GM12878 (cell line): ENCODE measurements at regions not wholly inside any gene's neighbourhood (a gene's known extent, or its start where the extent isn't known, plus 50 kb on each side); places are given as distances from the start of the nearest gene placed in this dataset.

Experiments
- ATAC-seq: fragments of 200-7000 bp; cut with Tn5 transposase; 3 replicates; pipeline ENCODE4 v1.9.1; 2020; ENCODE audit warnings: mild to moderate bottlenecking, moderate library complexity
- BruUV-seq: library from RNA; stranded (reverse); fragments of 400-500 nt; replicated peaks from 2 replicates; lab custom pipeline; 2021; lab: Mats Ljungman, UMichigan
- CTCF ChIA-PET: fragments of 300-600 bp; sonication (Branson Sonifier 250); formaldehyde crosslinking; extraction: SDS; loops from one replicate; lab custom pipeline; 2021; ENCODE audit warnings: inconsistent platforms; lab: Yijun Ruan, JAX
- POLR2A ChIA-PET: fragments of 350-600 bp; formaldehyde crosslinking; extraction: SDS; loops from one replicate; lab custom pipeline; 2021; ENCODE audit warnings: inconsistent platforms; lab: Charles Lee
- RAD21 ChIA-PET: fragments of 300-600 bp; sonication (Branson Sonifier 250); formaldehyde crosslinking; loops from one replicate; lab custom pipeline; 2023; ENCODE audit warnings: antibody characterized with exemption; ENCODE audit not compliant: unreplicated experiment; lab: Charles Lee
- SMC1A ChIA-PET: fragments of 300-600 bp; sonication (Branson Sonifier 250); formaldehyde crosslinking; loops from one replicate; lab custom pipeline; 2023; ENCODE audit not compliant: unreplicated experiment, uncharacterized antibody; lab: Charles Lee
- DNase-seq: peaks from one replicate; pipeline ENCODE4 v3.0.0-alpha.2; 2011; ENCODE audit warnings: low read depth, low spot score
- FAIRE-seq: peaks from 3 replicates; lab custom pipeline; 2011; peaks lifted over from hg19 to GRCh38; lab: Jason Lieb, UNC
- H2AFZ ChIP-seq: 2 replicates; pipeline ENCODE4 v1.6.0; 2011; ENCODE audit warnings: low read depth, low read length, control low read depth; ENCODE audit not compliant: control insufficient read depth
- H3K27ac ChIP-seq: 2 replicates; pipeline ENCODE4 v1.5.1; 2011; ENCODE audit warnings: control low read depth; ENCODE audit not compliant: control insufficient read depth, insufficient read depth
- H3K27me3 ChIP-seq, 2 experiments: replicated peaks in 1 of 2; 2 replicates each; pipeline versions ENCODE4 v1.6.0 to v1.6.1; 2011; ENCODE audit warnings: low read length in 1 of 2; ENCODE audit not compliant: control insufficient read depth in 2 of 2, insufficient read depth in 2 of 2
- H3K36me3 ChIP-seq, 2 experiments: 2 replicates each; pipeline ENCODE4 v1.5.1; 2011; ENCODE audit warnings: low read length in 1 of 2; ENCODE audit not compliant: control insufficient read depth in 2 of 2, insufficient read depth in 2 of 2
- H3K4me1 ChIP-seq: 2 replicates; pipeline ENCODE4 v1.6.1; 2011; ENCODE audit warnings: mild to moderate bottlenecking, low read length, moderate library complexity, mixed read lengths; ENCODE audit not compliant: control insufficient read depth, insufficient read depth
- H3K4me2 ChIP-seq: 2 replicates; pipeline ENCODE4 v1.6.0; 2011; ENCODE audit warnings: control low read depth; ENCODE audit not compliant: control insufficient read depth, insufficient read depth
- H3K4me3 ChIP-seq: fragments of 200-600 bp; sonication (generic); 2 replicates; pipeline ENCODE4 v1.5.1; 2016
- H3K79me2 ChIP-seq: 2 replicates; pipeline ENCODE4 v1.6.0; 2011; ENCODE audit warnings: low read length; ENCODE audit not compliant: control insufficient read depth, insufficient read depth
- H3K9ac ChIP-seq: 2 replicates; pipeline ENCODE4 v1.8.0; 2011; ENCODE audit warnings: low read length, control low read depth, mixed read lengths; ENCODE audit not compliant: control insufficient read depth, insufficient read depth
- H3K9me3 ChIP-seq: replicated peaks from 3 replicates; pipeline ENCODE4 v1.5.1; 2011; ENCODE audit warnings: mild to moderate bottlenecking, low read length; ENCODE audit not compliant: control insufficient read depth, insufficient read depth
- H4K20me1 ChIP-seq: 2 replicates; pipeline ENCODE4 v1.6.0; 2011; ENCODE audit not compliant: control insufficient read depth, insufficient read depth
- BACH1 ChIP-seq: fragments of 450-650 bp; IDR thresholded peaks from 2 replicates; pipeline ENCODE4 v1.6.1; 2017; ENCODE audit warnings: mild to moderate bottlenecking, borderline replicate concordance
- NR2C2 ChIP-seq: IDR thresholded peaks from 2 replicates; pipeline ENCODE4 v1.6.1; 2011; ENCODE audit warnings: borderline replicate concordance, low read depth; ENCODE audit not compliant: control insufficient read depth, insufficient read length
- SKIL ChIP-seq: fragments of 450-650 bp; IDR thresholded peaks from 2 replicates; pipeline ENCODE4 v1.6.1; 2017; ENCODE audit warnings: mild to moderate bottlenecking, low read depth, inconsistent platforms; ENCODE audit not compliant: poor library complexity, severe bottlenecking
- SMC3 ChIP-seq: IDR thresholded peaks from 2 replicates; pipeline ENCODE4 v1.6.1; 2011; ENCODE audit warnings: low read length, improper control_type of control experiment, borderline replicate concordance
- TBL1XR1 ChIP-seq: IDR thresholded peaks from 2 replicates; pipeline ENCODE4 v1.6.1; 2012; ENCODE audit warnings: low read depth, low read length, improper control_type of control experiment
- ZNF207 ChIP-seq: fragments of 450-650 bp; IDR thresholded peaks from 2 replicates; pipeline ENCODE4 v1.6.1; 2014; ENCODE audit warnings: antibody characterized with exemption, mild to moderate bottlenecking, borderline replicate concordance
- ZNF217 ChIP-seq: fragments of 450-650 bp; IDR thresholded peaks from 2 replicates; pipeline ENCODE4 v1.6.1; 2017; ENCODE audit warnings: antibody characterized with exemption, mild to moderate bottlenecking
- WGBS: methylation state at CpG from one replicate; pipeline ENCODE4 v1.1.6; 2016; ENCODE audit warnings: low lambda C conversion rate; ENCODE audit not compliant: insufficient replicate concordance, insufficient coverage; ENCODE audit errors: missing lambda C conversion rate; 5-methylcytosine and 5-hydroxymethylcytosine counted together
- in situ Hi-C: fragments of 300-500 bp; cut with MboI; formaldehyde crosslinking; loops from 9 replicates; pipeline ENCODE4 v1.14.3; 2018; ENCODE audit warnings: mixed read lengths
- intact Hi-C: fragments of 100-400 bp; cut with micrococcal nuclease; formaldehyde crosslinking; loops from one replicate; pipeline ENCODE4 v1.14.2; 2022; ENCODE audit not compliant: unreplicated experiment
- TF ChIP-seq, protein P1 (sequence below): IDR thresholded peaks from 2 replicates; pipeline ENCODE4 v1.6.1; 2011; ENCODE audit warnings: borderline replicate concordance, low read depth, mild to moderate bottlenecking, moderate library complexity, mixed read lengths, low read length; ENCODE audit not compliant: insufficient read depth; ENCODE audit errors: extremely low read length

DNA sequence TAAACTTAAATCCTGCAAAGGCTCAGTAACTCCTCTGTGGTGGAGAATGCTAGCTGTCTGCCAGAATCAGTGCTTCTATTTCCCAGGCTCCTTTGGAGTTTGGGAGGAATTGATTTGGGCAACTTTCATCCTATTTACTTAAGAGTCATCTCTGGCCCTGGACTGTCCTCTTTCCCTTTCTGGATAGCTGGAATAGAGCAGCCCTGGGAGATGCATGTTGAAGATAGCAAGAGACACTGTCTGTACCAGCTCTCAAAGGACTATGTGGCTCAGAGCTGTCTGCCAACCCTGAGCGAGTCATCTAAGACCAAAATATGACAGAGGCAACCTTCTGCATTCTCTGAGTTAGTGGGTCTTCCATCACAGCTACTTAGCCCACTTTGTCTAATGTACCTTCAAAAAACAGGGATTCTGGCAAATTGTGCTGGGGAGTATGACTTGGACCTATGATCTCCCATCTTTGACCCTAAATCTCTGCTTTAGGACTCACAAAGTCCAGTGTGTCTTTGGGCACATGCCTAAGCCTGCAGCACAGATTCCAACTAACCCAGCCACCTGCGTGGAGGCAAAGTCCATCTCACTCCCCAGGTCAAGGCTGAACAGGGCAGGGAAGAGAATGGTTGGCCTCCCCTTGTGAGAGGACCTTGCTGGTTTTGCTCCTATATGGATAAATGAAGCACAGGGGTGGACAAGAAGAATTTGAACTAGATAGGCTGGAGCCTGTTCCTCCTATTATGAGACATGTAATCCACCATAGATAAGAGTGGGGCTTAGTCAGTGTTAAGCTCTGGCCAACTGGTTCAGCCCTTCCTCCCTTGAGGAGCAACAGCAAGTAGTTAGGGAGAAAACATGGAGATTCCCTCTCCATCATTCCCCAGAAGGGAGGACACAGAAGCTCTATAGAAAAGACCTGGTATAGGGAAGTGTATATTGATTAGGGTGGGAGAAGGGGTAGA lies 99.1 kb upstream of the PELI1 start:
- intact Hi-C loops (no loop called here), in situ Hi-C loops (no loop called here)
- H3K27ac ChIP-seq: no peak overlapping the region
- no peak for DNase-seq
- 61% methylated on average over 2 of the region's 2 CpGs for WGBS
- H3K9me3 ChIP-seq: peaks cover 1% of the 10 kb centered on the region; the same call in 2 of the 3 replicates
- SMC1A ChIA-PET: interaction anchor here (0.9 to 1.7 kb wide), 7 partner anchors 10 to 100 kb away, joined by 3 to 6 read pairs (median 3); no protein-coding TSS in a partner anchor
- no peak overlapping the region for H2AFZ ChIP-seq
- H3K36me3 ChIP-seq: no peaks in the 10 kb centered on the region
- H3K4me1 ChIP-seq: no peaks in the 10 kb centered on the region
- no peak for FAIRE-seq
- H3K27me3 ChIP-seq: no peaks in the 10 kb centered on the region
- no peak overlapping the region for H3K4me2 ChIP-seq
- TF ChIP-seq ZNF207: no peak
- POLR2A ChIA-PET: interaction anchor here (0.6 to 1.2 kb wide), 3 partner anchors 15 to 78 kb away, joined by 3 read pairs; no protein-coding TSS in a partner anchor
- BruUV-seq: no TSS peak
- no peak overlapping the region for H3K4me3 ChIP-seq
- CTCF ChIA-PET: interaction anchor here (1.3 to 2.7 kb wide), 3 partner anchors 13 to 19 kb away, joined by 3 to 6 read pairs (median 3); no protein-coding TSS in a partner anchor
- no peaks in the 10 kb centered on the region for H3K79me2 ChIP-seq
- H4K20me1 ChIP-seq: no peaks in the 10 kb centered on the region
- RAD21 ChIA-PET: interaction anchor here (1.5 kb wide), 1 partner anchor 51 kb away, joined by 4 read pairs; no protein-coding TSS in a partner anchor
- no peak for ATAC-seq
- no peak overlapping the region for H3K9ac ChIP-seq

DNA sequence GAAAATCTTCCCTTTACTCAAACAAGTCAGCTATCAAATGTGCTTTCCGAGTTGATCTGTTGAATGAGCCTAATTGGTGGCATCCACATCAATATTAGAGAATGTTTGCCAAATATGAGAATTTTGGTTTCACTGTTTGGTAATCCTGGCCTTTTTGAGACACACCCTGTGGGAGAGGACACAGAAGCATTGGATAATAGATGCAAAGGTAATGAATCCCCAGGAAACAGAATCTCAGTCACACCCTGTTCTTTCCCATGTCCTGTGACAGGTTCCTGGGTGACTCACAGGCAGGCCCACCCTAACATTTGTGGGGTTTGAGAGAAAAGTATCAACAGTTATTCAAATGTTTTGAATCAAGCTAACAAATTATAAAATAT lies 99.8 kb upstream of the PELI1 start:
- ChIA-PET CTCF (interaction anchor here (1.3 to 2.7 kb wide), 3 partner anchors 14 to 20 kb away, joined by 3 to 6 read pairs (median 3); no protein-coding TSS in a partner anchor), RAD21 (interaction anchor here (1.5 kb wide), 1 partner anchor 52 kb away, joined by 4 read pairs; no protein-coding TSS in a partner anchor), POLR2A (interaction anchor here (1.2 kb wide), 1 partner anchor 16 kb away, joined by 3 read pairs; no protein-coding TSS in a partner anchor), SMC1A (interaction anchor here (1.1 to 1.2 kb wide), 2 partner anchors 25 to 101 kb away, joined by 3 read pairs; no protein-coding TSS in a partner anchor)
- peaks cover 1% of the 10 kb centered on the region; the same call in 2 of the 3 replicates for H3K9me3 ChIP-seq
- H3K27me3 ChIP-seq: no peaks in the 10 kb centered on the region
- no peak overlapping the region for H2AFZ ChIP-seq
- no peak for ATAC-seq
- in situ Hi-C loops (no loop called here), intact Hi-C loops (no loop called here)
- no peak overlapping the region for H3K9ac ChIP-seq
- BruUV-seq: no TSS peak
- no peak for DNase-seq
- no peak for FAIRE-seq
- H3K27ac ChIP-seq: no peak overlapping the region
- no peaks in the 10 kb centered on the region for H3K36me3 ChIP-seq
- 38% methylated on average over 1 of the region's 1 CpG for WGBS
- H4K20me1 ChIP-seq: no peaks in the 10 kb centered on the region
- no peaks in the 10 kb centered on the region for H3K4me1 ChIP-seq
- H3K4me3 ChIP-seq: no peak overlapping the region
- H3K79me2 ChIP-seq: no peaks in the 10 kb centered on the region
- H3K4me2 ChIP-seq: no peak overlapping the region
- no peak for TF ChIP-seq NR2C2
- TF ChIP-seq SKIL: no peak
- TF ChIP-seq, protein P1, sequence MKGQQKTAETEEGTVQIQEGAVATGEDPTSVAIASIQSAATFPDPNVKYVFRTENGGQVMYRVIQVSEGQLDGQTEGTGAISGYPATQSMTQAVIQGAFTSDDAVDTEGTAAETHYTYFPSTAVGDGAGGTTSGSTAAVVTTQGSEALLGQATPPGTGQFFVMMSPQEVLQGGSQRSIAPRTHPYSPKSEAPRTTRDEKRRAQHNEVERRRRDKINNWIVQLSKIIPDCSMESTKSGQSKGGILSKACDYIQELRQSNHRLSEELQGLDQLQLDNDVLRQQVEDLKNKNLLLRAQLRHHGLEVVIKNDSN: no peak
- no peak for TF ChIP-seq SMC3
- TF ChIP-seq ZNF217: no peak
- TF ChIP-seq TBL1XR1: no peak
- no peak for TF ChIP-seq BACH1
